ENCODE measurements at regions not wholly inside any gene's neighbourhood (a gene's known extent, or its start where the extent isn't known, plus 50 kb on each side); places are given as distances from the start of the nearest gene placed in this dataset.
A peak's percentile ranks its signal among the peaks of the same experiment; 100 is the strongest.

DNA sequence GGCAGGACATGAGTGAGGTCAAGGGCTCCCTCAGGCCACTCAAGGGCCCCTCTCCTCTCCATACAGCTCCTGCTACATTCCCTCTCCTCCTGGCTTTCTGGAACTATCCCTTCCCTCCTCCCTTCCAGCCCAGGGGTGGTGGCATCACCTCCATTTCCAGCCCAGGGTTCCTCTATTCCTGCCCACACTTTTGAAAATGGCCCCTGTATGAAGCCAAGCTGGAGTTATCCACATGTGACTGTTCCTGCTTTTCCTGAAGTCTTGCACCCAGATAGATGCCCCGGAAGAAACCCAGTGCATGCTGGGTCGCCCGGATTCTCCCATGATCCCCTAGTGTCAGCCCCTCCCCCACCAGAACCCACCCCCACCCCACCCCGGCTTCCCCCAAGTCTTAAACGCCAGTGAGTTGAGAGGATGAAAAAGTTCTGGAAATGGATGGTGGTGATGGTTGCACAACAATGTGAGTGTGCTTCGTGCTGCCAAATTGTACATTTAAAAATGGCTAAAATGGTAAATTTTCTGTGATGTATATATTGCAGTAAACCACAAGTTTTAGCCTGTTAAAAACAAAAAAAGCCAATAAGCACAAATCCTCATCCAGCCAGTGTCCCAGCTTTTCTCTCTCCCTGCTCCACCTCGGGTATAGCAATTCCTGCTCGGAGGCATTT is 136.9 kb downstream of the SCARB1 start:
- DNase-seq = peak; percentile 57 to 58

DNA sequence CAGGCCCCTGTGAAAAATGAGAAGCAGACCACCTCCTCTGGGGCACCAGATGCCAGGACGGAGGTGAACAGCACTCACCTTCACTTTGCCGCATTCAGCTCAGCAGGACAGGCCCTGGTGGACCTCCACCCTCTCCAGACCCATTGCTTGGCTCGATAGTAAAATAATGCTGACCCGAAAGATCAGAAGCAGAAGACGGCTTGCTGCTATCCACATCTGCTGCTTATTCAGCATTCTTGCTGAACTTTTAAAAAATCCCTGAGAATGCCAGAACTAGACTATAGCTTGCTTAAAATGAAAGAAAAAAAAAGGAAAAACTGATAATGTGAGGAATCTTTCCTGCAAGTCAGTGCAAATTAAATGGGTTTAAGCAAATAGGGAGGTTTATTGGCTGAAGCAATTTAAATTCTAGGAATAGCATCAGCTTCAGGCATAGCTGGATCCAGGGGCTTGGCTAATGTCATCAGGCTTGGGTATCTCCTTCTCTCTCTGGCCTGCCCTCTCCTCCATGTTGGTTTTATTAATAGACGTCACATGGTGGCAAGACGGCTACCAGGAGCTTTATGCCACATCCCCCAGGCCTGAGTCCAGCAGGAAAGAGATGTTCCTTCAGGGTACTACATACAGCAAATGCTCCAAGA is 137.9 kb downstream of the SCARB1 start:
- no peak for DNase-seq

DNA sequence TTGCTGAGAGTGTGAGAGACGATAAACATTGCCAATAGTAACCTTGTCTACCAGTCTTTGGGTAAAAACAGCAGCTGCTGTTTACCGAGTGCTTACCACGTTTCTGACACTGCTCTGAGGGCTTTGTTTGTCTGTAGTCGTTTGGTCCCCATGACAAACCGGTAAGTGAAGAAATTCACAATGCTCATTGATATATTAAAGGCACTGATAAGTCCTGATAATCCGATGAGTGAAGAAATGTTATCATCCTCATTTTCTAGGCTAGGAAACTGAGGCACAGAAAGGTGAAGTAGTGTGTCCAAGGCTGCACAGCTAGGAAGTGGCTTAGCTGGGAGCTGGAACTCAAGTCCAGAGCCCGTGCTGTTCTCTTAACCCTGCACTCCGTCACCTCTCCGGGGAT is 138.6 kb downstream of the SCARB1 start:
- DNase-seq = no peak

DNA sequence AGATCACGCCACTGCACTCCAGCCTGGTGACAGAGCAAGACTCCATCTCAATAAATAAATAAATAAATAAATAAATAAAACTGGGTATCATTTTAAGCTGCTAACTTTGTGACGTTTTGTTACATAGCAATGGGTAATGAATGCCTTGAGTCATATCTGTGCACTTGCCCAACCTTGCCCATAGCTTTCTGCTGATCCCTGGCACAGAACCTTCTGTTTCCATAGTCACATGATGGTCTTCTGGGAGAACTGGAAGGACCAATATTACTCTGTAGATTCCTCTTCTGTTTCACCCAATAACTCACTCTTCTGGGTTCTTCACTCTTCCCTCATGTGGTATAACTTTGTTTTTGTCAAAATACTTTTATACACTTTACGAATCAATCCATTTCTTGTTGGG is 140.8 kb downstream of the SCARB1 start:
- no peak for DNase-seq

DNA sequence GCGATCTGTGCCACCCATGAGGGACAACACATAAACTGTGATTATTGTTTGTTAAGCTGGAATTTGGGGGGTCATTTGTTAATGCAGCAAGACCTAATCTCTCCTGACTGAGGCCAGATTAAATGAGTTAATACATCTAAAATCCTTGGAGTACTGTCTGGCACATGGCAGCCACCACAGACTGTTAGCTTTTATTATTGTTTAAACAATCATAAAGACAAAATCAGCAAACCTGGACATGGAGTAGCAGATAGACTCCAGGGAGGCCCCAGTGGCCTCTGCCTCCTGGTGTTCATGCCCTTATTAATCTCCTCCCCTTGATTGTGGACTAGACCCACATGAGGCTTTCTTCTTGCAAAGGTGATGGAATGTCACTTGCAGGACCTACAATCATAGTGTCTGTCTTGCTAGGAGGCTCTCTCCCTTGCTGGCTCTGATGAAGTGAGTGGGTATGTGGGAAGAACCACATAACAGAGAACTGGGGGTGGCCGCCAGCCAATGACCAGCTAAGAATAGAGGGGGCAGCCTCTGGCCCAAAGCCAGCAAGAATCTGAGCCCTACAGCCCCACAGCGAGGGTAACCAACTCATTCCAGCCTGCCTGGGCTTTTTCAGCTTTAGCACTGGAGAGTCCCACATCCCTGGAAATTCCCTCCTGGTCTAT is 142.0 kb downstream of the SCARB1 start:
- DNase-seq = no peak

DNA sequence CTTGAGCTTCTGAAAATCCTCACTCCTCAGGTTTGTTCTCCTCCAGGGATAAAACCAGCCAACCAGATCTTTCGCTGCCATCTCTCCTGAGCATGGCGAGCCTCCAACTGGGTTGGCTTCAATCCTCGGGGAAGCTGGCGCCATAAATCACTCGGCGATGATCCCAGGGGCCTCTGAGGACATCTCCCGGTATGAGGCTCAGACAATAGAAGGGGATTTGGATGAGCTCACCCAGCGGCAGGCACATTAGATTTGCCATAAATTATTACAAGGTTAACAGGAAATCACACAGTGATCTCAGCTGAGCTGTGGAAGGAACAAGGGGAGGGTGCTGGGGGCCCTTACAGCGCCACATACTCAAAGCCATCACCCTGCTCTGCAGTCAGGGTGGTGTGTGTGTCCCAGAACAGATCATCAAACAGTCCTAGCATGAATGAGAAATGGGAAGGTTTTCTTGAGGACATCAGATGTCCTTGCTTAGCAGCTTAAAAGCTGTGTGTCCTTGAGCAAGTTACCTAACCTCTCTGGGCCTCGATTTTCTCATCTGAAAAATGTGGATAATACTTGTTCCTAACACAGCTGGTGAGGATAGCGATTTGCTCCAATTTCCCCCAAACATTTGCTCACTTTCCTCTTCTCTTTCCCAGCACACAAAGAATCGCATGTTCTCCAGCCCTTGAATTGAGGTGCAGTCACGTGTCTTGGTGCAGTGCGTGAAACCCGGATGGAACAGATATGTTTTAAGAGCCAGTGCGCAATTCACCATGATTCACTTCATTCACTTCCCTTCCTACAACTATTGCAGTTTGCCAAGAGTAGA is 142.8 kb downstream of the SCARB1 start:
- no peak for DNase-seq

DNA sequence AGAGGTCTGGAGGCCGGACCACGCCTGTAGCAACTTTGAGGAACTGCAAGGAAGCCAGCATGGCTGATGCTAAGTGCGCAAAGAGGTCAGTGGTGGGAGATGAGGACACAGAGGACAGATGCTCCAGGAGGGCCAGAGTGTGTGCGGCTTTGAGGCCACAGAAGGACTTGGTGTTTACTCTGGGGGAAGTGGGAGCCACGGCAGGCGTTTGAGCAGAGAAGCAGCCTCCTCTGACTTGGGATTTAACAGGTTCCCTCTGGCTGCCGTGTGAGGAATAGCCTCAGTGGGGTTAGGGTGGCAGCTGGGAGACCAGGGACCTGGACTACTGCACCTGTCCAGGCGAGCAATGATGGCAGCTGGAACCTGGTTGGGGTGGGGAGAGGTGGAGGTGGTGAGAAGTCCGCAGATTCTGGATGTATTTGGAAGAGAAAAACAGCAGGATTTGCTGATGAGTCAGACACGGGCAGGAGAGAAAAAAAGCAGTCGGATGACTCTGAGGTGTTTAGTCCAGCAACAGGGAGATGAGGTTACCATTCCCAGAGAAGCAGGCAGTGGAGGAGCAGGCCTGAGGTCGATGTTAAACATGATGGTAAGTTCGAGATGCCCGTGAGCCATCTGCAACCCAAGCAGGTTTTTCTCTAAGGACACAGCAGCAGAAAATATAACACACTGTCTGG is 143.5 kb downstream of the SCARB1 start:
- DNase-seq = no peak

DNA sequence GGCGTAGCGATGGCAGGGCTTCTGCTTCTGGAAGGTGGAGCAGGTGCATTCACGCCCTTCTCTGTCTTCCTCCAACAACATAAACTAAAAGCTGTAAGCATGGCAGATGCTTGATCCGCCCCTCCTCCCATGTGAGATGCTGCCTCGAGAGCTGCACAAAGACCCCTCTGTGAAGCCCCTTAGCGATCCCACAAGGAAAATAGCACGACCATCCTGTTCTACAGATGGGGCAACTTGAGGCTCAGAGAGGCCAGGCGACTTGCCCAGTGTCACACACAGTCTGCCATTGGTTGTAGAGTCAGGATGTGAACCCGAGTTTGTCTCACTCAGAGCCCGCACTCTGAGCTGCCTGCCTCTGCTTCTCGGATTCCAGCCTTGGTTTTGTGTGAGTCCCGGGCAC is 144.4 kb downstream of the SCARB1 start:
- no peak for DNase-seq

DNA sequence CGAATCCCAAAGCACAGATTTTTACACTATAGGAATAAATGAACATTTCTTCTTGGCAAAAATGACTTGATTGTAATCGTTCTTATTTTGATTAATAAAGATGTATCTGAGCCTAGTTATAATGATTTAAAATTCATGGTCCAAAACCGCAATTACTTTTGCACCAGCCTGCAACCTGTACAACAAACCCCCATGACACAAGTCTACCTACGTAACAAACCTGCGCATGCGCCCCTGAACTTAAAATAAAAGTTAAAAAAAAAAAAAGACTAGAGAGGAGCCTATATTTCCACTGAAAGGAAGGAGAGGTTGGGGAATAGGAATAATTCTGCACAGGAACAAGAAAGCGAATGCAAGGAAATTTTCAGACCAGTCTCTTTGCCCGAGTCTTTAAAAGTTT is 145.2 kb downstream of the SCARB1 start:
- DNase-seq = no peak

DNA sequence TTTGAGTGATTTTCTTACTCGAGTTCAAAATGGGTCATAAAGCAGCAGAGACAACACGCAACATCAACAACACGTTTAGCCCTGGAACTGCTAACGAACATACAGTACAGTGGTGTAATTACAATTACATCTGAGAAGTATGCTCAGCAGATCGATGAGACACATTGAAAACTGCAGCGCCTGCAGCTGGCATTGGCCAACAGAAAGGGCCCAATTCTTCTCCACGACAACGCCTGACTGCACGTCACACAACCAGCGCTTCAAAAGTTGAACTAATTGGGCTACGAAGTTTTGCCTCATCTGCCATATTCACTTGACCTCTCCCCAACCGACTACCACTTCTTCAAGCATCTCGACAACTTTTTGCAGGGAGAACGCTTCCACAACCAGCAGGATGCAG is 145.6 kb downstream of the SCARB1 start:
- DNase-seq = no peak

DNA sequence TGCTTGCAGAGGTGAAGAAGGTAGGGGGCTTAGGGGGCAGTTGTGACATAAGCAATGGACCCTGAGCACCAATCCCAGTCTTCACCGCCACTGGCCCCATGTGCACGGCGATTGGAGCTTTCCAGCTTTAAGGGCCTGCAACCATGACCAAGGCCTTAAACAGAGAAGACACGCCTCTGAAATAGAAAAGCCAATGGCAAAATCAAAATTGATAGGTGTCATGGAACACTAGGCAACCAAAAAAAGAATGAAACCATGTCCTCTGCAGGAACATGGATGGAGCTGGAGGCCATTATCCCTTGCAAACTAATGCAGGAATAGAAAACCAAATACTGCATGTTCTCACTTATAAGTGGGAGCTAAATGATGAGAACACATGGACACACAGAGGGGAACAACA is 146.3 kb downstream of the SCARB1 start:
- DNase-seq = no peak

DNA sequence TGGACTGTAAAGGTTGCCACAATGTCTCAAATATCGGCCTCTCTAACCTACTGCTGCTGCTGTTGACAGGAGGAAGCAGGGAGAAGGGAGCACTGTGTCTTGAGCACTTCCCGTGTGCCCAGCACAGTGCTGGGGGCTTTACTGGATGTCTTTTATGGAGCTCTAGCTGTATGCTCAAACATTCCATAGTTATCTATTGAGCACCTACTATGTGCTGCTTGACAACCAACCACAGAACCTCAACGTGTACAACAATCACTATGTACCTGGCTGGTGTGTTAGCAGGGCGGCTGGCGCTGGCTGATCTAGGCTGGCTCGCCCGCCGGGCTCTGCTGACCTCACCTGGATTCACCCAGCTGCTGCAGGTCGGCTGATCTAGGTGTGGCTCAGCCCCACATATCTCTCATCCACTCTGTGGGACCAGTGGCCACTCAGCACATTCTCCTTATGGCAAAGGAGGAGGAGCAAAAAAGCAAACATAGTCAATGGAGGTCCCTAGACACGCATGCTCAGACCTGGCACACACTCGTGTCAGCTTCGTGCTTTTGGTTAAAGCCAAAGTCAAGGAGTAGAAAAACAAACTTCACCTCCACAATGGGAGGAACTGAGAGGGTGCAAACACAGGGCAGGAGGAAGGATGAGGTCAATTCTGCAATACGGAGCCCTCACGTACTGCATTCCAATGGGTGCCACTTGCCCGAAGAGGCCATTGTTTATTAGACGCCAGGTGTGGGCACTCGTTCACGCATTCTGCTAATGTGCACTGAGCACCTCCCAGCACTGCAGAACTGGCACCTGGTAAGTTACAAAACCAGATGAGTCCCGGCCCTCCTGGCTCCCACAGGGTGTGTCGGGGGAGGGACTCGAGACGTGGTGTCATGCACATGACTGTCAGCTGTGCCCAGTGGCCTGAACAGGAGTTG is 147.2 kb downstream of the SCARB1 start:
- DNase-seq = no peak

DNA sequence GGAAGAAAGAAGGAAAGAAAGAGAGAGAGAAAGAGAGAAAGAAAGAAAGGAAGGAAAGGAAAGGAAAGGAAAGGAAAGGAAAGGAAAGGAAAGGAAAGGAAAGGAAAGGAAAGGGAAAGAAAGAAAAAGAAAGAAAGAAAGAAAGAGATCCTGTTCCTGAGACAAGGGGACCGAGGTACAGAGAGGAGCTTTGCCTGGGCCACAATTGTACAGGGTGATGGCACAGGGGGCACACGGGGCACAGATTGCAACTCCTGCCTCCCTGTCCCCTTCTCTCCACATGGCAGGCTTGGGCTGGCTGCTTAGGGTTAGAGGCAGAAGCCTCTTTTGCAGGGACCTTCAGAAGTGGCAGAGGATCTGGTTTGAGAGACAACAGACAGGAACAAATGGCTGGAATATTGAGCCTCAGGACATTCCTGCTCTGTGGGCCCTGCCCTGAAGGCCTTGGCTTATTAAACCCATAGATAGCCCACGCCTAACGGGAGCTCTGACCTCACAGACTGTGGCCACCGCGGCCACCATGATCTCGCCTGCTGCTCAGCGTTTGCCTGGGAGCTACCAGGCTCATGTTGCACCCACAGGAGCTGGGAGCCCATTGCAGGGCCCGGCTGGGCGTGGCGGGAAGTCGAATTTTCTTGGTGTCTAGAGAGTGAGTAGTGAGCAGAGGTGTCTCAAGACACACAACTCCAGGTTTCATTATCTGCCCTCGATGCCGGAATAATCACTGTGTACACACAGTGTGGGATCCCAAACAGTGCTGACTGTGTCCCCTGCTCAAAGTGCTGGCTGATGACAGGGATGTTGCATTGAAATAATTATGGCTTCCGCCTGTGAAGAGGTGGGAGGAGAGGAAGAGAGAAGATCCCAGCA is 147.9 kb upstream of the NCOR2 start:
- no peak for DNase-seq

DNA sequence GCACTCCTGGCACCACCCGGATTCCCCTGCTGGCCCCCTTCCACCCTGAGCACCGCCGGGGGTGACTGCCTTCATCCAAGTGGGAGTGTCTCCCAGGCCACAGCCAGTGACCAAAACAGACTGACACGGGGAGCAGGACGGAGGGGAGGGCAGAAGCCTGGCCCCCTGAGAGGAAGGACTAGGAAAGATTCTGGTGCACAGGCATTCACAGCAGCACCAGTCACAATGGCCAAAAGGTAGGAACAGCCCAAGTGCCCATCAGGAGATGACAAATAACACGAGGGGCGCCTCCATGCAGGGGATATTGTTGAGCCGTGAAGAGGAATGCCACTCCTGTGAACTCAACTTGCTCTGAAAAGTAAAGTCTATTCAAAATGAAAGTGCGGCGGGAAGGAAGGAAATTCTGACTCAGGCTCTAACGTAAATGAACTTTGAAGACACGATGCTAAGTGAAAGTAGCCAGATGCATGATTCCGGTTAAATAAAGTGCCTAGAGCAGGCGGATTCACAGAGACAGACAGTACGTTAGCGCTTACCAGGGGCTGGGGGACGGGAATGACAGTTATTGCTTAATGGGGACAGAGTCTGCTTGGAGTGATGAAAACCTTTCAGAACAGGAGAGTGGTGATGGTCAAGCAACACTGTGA is 146.1 kb upstream of the NCOR2 start:
- peak; percentile 78 to 89 for DNase-seq

DNA sequence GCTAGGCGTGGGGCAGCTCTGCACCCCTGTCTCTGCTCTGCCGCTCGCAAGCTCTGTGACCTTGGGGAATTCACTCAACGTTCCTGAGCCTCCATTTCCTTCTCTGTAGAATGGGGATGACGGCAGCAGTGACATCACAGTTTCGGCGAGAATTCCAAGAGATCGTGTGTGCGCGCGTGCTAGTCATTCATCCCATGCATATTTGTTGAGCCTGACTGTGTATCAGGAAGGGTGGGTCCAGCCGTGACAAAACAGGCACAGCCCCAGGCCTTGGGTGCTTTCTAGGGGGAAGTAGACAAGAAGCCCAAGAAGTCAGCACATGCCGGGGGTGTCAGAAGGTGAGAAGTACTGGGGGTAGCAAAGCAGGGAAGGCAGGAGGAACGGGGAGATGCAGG is 145.6 kb upstream of the NCOR2 start:
- DNase-seq = peak in 1 of 2 experiments; percentile 16

DNA sequence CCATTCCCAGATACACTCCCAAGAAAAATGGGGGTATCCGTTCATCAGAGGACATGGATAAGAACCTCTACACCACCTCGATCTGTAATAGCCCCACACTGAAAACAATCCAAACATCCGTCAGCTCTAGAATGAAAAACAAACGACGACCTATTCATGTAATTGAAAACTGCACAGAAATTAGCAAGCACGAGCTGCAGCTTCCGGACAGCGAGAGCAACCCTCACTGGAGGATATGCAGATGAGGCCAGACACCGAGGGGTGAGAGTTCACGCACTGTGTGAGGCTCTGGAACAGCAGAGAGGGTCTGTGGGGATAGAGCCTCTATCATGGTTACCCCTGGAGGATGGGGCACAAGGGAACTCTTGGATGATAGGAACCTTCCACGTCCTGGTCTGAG is 143.9 kb upstream of the NCOR2 start:
- DNase-seq = no peak

DNA sequence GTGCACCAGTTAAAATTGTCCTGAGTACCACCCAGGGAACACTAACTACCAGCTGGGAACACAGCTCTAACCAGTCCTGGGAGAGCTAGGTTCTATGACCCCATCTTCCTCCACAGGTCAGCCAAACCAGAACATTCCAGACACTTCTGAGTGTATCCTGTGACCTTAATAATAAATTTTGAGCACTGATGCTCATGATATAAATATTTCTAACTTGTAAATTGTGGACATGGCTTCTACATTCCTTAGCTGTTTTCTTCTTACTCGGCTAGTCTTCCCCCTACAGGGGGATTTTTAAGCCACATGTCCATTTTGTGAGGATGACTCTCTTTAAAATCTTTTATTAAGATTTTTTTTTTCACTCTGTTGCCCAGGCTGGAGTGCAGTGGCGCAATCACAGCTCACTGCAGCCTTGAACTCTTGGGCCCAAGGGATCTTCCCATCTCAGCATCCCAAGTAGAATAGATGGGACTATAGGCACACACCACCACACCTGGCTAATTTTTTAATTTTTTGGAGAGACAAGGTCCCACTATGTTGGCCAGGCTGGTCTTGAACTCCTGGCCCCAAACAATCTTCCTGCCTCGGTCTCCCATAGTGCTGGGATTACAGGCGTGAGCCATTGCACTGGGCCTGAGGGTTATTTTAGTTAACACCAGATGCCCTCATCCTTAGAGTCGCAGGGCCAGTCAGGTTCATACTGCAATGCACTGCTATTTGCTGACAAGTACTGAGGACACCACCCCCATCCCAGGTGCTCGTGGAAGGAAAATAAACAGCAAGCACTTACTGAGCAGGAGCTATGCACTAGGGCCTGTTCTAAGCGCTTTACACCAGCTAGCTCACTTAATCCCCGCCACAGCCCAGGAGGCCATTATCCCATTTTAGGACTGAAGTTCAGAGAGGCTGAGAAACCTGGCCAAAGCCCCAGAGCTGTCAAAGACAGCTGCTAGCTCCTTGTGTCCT is 142.6 kb upstream of the NCOR2 start:
- DNase-seq = no peak

DNA sequence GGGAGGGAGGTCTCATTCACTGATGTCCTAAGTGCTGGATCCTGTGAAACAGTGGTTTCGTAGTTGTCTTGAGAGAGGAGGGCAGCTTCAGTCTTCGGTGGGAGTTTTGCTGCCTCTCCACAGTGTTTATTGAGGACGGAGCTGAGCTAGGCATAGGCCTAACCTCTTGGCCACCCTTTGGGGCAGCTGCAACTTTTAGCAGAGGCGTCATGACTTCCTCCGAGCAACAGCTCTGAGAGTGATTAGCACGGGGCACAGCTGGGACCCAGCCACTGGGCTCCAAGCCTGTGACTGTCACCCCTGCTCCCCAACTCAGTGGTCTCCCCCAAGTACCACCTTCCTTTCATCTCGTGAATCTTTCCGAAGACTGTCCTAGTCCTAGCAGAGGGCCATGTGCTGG is 139.9 kb upstream of the NCOR2 start:
- DNase-seq = no peak

DNA sequence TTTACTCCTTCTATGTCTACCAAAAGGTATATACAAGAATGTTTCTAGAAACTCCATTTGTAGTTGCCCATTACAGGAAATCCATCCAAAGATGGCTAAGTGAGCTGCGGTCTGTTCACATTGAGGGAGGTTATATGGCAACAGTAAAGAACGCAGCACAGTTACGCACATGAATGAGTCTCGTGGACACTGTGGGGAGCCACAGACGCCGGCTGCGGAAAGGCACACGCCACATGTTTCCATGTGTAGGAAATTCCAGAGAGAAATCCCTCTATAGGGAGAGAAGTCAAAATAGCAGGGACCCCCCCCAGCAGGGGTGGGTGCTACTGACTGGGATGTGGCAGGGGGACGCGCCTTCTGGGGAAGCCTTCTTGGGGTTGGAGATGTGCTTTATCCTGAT is 139.0 kb upstream of the NCOR2 start:
- DNase-seq = no peak

Measured in AML-193 (cell line).